PFSK-1 (cell line): ENCODE measurements at regions not wholly inside any gene's neighbourhood (a gene's known extent, or its start where the extent isn't known, plus 50 kb on each side); places are given as distances from the start of the nearest gene placed in this dataset.

ENCODE experiments used
- FOXP2 ChIP-seq: optimal IDR thresholded peaks from 2 replicates; pipeline ENCODE3; 2011; ENCODE audit warnings: borderline replicate concordance, control low read depth, inconsistent platforms; ENCODE audit not compliant: insufficient read depth; ENCODE audit errors: extremely low read length, extremely low read depth
- POLR2AphosphoS5 ChIP-seq: IDR thresholded peaks from 2 replicates; pipeline ENCODE4 v1.6.1; 2012; ENCODE audit warnings: low read depth, mild to moderate bottlenecking, control low read depth, low read length, moderate library complexity
- REST ChIP-seq, 2 experiments: IDR thresholded peaks; 2 replicates each; pipeline versions ENCODE4 v1.6.1 to v1.8.0; 2011 to 2012; ENCODE audit warnings: low read depth in 2 of 2, low read length in 2 of 2, control low read depth in 1 of 2, inconsistent platforms in 1 of 2, mild to moderate bottlenecking in 1 of 2, moderate library complexity in 1 of 2; ENCODE audit not compliant: insufficient read depth in 1 of 2
- SIN3A ChIP-seq: IDR thresholded peaks from 2 replicates; pipeline ENCODE4 v1.6.1; 2012; ENCODE audit warnings: mild to moderate bottlenecking, low read length, moderate library complexity, borderline replicate concordance; ENCODE audit not compliant: insufficient read depth
- TAF1 ChIP-seq: IDR thresholded peaks from 2 replicates; pipeline ENCODE4 v1.6.1; 2012; ENCODE audit warnings: low read length, control low read depth, borderline replicate concordance; ENCODE audit not compliant: insufficient read depth

- TF ChIP-seq SIN3A (no peak), TAF1 (no peak), REST (IDR thresholded peaks at IDR 0.05; ENCODE audit: insufficient read depth in 1 of 2, low read depth in 2 of 2, low read length in 2 of 2) (no peak), POLR2AphosphoS5 (no peak), FOXP2 (no peak)
Measured at GRCh38 chr20:54342258-54342920, 133.0 kb upstream of the DOK5 start.

GRCh38 chr20:54343099-54343498 is 132.3 kb upstream of the DOK5 start:
- no peak for TF ChIP-seq POLR2AphosphoS5
- TF ChIP-seq FOXP2: no peak
- no peak for TF ChIP-seq REST (IDR thresholded peaks at IDR 0.05; ENCODE audit: insufficient read depth in 1 of 2, low read depth in 2 of 2, low read length in 2 of 2)

- TF ChIP-seq REST (IDR thresholded peaks at IDR 0.05; ENCODE audit: insufficient read depth in 1 of 2, low read depth in 2 of 2, low read length in 2 of 2) (no peak), POLR2AphosphoS5 (no peak), FOXP2 (no peak)
Measured at GRCh38 chr20:54343634-54344033, 131.8 kb upstream of the DOK5 start.

GRCh38 chr20:54344832-54345231 is 130.6 kb upstream of the DOK5 start:
- TF ChIP-seq TAF1: no peak
- TF ChIP-seq REST (IDR thresholded peaks at IDR 0.05; ENCODE audit: insufficient read depth in 1 of 2, low read depth in 2 of 2, low read length in 2 of 2): no peak

DNA sequence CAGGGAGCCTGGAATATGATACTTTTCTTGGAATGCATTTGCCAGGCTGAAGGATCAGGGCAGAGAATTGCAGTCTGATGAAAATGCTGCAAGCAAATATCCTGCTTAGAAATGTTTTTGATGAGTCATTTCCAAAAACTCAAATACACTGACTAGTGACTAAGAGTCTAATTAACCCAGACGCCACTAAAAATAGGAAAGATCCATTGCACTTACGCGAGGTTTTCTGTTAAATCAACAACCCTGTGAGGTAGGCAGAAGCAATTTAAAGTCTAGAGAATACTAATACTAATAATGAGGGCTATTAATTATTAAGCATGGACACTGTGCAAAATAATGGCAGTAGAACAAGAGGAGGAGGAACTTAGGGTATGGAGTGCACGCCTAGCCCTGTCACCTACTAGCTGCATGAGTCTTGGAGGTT is 130.1 kb upstream of the DOK5 start:
- no peak for TF ChIP-seq FOXP2
- TF ChIP-seq REST (IDR thresholded peaks at IDR 0.05; ENCODE audit: insufficient read depth in 1 of 2, low read depth in 2 of 2, low read length in 2 of 2): no peak
- TF ChIP-seq POLR2AphosphoS5: no peak
- TF ChIP-seq TAF1: no peak
- TF ChIP-seq SIN3A: no peak
